ENCODE measurements at regions not wholly inside any gene's neighbourhood (a gene's known extent, or its start where the extent isn't known, plus 50 kb on each side); places are given as distances from the start of the nearest gene placed in this dataset.

GRCh38 chr22:48807155-48807554 is 1020.5 kb downstream of the BRD1 start:
- TF ChIP-seq CTCF (IDR thresholded peaks at IDR 0.05; ENCODE audit: insufficient read depth, low read length, poor library complexity, severe bottlenecking) (no peak), EZH2phosphoT487 (conservative IDR thresholded peaks at IDR 0.05; ENCODE audit: low read length) (no peak)
